ENCODE measurements at regions not wholly inside any gene's neighbourhood (a gene's known extent, or its start where the extent isn't known, plus 50 kb on each side); places are given as distances from the start of the nearest gene placed in this dataset.

- TF ChIP-seq NFYB (IDR thresholded peaks at IDR 0.05; ENCODE audit: insufficient read depth, low read depth, low read length) (no peak), CREB1 (IDR thresholded peaks at IDR 0.05; ENCODE audit: low read depth) (no peak), FOS (IDR thresholded peaks at IDR 0.05; ENCODE audit: borderline replicate concordance, extremely low read depth, insufficient read length) (no peak)
Observed at GRCh38 chr4:180205276-180205675, 2037.9 kb upstream of the TENM3 start.

Measured in GM12878 (cell line).